Activated CD8-positive, alpha-beta memory T cell treated with anti-CD3 and anti-CD28 coated beads, Interleukin-2, amount 50 U/mL, for 1 hour (primary cell): ENCODE measurements at regions not wholly inside any gene's neighbourhood (a gene's known extent, or its start where the extent isn't known, plus 50 kb on each side); places are given as distances from the start of the nearest gene placed in this dataset.
"Not testable (repeated sequence)": the region's sequence is repeated elsewhere in the genome, so short reads cannot be mapped to it uniquely, and the experiment has no call there.

Experiments
- DNase-seq: peaks from one replicate; pipeline ENCODE4 v3.0.0-alpha.2; 2020; ENCODE audit errors: extremely low read depth

GRCh38 chr22:22057617-22058378, 75.2 kb upstream of the TOP3B start:
- no peak for DNase-seq

- not testable (repeated sequence) for DNase-seq
Measured at GRCh38 chr22:22056809-22057594, 74.4 kb upstream of the TOP3B start.

- DNase-seq = not testable (repeated sequence)
Measured at GRCh38 chr22:22052548-22053139, 70.1 kb upstream of the TOP3B start.

GRCh38 chr22:22051032-22051431, 68.4 kb upstream of the TOP3B start:
- DNase-seq = not testable (repeated sequence)

GRCh38 chr22:22050141-22050775, 67.7 kb upstream of the TOP3B start:
- DNase-seq = no peak

- DNase-seq = no peak
Measured at GRCh38 chr22:22049684-22050083, 67.1 kb upstream of the TOP3B start.

GRCh38 chr22:22048981-22049531, 66.5 kb upstream of the TOP3B start:
- no peak for DNase-seq

GRCh38 chr22:22048318-22048942, 65.8 kb upstream of the TOP3B start:
- no peak for DNase-seq

GRCh38 chr22:22047776-22048175, 65.2 kb upstream of the TOP3B start:
- DNase-seq = no peak

GRCh38 chr22:22047266-22047665, 64.7 kb upstream of the TOP3B start:
- DNase-seq = no peak

GRCh38 chr22:22046370-22046769, 63.8 kb upstream of the TOP3B start:
- DNase-seq = no peak

- no peak for DNase-seq
Measured at GRCh38 chr22:22045571-22046335, 63.2 kb upstream of the TOP3B start.

- DNase-seq = no peak
Measured at GRCh38 chr22:22044153-22044552, 61.6 kb upstream of the TOP3B start.

- DNase-seq = no peak
Measured at GRCh38 chr22:22043296-22044078, 60.9 kb upstream of the TOP3B start.

- DNase-seq = no peak
Measured at GRCh38 chr22:22042599-22043295, 60.2 kb upstream of the TOP3B start.

GRCh38 chr22:22042009-22042408, 59.4 kb upstream of the TOP3B start:
- DNase-seq = no peak

- no peak for DNase-seq
Measured at GRCh38 chr22:22040908-22041307, 58.3 kb upstream of the TOP3B start.

- DNase-seq = no peak
Measured at GRCh38 chr22:22040472-22040871, 57.9 kb upstream of the TOP3B start.
